NCI-H2081 (cell line): ENCODE measurements at regions not wholly inside any gene's neighbourhood (a gene's known extent, or its start where the extent isn't known, plus 50 kb on each side); places are given as distances from the start of the nearest gene placed in this dataset.
"Not testable (repeated sequence)": the region's sequence is repeated elsewhere in the genome, so short reads cannot be mapped to it uniquely, and the experiment has no call there.

Experiments
- DNase-seq, 2 experiments: peaks; one replicate each; lab custom pipeline; 2025; lab: John Stamatoyannopoulos, UW

DNA sequence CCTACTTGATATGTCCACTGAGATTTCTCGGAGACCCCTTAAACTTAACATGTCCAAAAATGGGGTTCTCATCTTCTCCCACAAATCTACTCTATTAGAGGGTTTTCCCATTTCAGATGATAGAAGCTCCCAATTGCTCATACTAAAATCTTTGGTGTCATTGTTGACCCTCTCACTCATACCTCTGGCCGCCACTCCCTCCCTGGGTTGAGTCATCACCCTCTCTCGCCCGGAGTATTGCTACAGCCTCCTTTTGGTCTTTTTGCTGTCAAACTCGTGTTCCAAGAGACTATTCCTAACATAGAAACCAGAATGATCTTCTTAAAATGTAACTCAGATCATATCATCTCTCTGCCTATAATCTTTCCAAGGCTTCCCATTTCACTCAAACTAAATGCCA, 91.0 kb upstream of the GNAQ start:
- no peak for DNase-seq

- DNase-seq: peak; percentile 33 to 65
Measured at GRCh38 chr9:78121488-78121887, 89.9 kb upstream of the GNAQ start.

- no peak for DNase-seq
Measured at GRCh38 chr9:78118742-78119473, 87.3 kb upstream of the GNAQ start.

GRCh38 chr9:78115073-78115472, 83.5 kb upstream of the GNAQ start:
- DNase-seq: no peak

DNA sequence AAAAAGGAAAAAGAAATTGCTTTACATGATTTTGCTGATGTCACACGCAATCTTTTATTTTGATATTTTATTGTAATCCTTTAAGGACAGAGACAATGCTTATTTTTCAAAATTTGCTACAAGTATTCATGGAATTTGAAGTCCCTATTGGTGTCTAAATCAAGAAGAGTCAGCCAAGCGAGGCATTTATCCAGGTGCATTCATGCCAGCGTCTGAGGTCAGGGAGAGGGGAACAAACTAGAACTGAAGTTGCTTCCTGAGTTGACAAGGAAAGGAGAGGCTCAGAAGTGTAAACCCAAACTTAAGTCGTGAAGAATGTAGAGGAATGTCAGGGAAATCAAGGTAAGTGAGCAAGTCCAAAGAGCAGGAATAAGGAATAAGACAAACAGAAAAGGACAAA, 83.0 kb upstream of the GNAQ start:
- DNase-seq: no peak

GRCh38 chr9:78112406-78112805, 80.8 kb upstream of the GNAQ start:
- no peak for DNase-seq

GRCh38 chr9:78112004-78112403, 80.4 kb upstream of the GNAQ start:
- no peak for DNase-seq

DNA sequence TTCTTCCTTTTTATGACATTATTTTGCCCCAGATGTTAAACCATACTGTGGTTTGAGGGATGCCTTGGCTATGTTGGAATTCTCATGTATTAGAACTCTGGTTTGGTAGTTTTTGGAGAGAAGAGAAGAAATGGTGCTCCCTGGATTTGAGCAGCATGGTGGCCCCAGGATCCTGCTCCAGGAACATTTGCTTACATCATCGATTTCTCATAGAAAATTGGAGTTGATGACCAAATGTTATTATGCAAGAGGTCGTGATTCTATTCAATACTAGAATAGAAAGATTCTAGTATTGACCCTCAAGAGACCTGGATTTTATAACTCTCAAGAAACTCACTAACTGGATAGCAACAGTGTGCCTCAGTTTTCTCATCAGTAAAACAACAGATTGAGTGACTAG, 77.5 kb upstream of the GNAQ start:
- no peak for DNase-seq

- not testable (repeated sequence) for DNase-seq
Measured at GRCh38 chr9:78106586-78106985, 75.0 kb upstream of the GNAQ start.

GRCh38 chr9:78103971-78104433, 72.4 kb upstream of the GNAQ start:
- no peak for DNase-seq

DNA sequence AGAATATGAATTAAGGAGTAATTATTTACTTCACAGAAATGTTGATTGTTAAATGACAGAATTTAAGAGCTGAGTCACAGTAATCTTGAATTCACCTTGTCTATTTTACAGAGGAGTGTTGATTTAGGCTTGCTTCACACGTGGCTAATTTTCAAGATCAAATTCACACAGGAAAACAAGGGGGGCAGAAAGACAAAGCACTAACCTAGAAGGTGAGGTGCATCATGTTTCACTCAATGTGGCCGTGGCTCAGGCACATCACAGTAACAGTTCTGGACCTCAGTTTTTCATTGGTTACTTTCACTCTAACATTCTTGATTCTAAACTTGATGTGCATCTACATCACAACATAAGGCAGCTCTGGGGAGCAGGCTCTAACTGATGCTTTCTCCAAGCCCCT, 69.6 kb upstream of the GNAQ start:
- no peak for DNase-seq

DNA sequence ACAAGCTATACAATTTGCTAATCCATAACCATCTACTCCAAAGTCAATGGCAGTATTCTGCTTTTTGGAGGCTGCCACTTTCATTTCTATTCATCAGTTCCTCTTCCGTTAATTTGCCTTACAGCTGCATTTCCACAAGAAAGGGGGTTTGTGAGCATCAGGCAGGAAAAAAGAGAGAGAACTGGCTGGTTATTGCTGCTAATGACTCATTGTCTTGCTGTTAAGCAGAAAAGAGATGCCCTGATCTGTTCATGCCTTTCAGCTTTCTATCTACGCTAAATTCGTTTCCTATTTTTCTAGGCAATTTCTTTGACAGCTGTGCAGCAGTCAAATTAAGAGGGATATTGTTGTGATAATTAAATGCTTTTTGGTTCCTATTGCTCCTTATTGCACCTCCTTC, 65.9 kb upstream of the GNAQ start:
- DNase-seq: no peak

- DNase-seq: no peak
Measured at GRCh38 chr9:78091731-78092130, 60.1 kb upstream of the GNAQ start.

DNA sequence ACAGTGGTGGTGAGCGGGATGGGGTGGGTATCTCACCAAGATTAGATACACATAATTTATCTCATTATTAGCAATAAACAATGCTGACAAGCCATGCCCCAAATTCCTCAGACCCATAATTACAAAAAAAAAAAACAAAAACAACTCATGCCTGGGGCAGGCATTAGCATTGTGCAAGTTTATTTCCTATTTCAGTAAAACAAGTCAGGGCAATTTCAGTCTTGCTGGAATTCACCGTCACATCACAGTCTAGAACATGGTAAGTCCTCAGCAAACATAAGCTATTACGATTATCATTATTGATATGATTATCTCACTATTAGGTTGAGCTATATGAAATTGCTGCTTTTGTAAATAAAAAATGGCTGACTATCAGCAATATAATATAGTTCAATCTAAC, 57.5 kb upstream of the GNAQ start:
- no peak for DNase-seq

DNA sequence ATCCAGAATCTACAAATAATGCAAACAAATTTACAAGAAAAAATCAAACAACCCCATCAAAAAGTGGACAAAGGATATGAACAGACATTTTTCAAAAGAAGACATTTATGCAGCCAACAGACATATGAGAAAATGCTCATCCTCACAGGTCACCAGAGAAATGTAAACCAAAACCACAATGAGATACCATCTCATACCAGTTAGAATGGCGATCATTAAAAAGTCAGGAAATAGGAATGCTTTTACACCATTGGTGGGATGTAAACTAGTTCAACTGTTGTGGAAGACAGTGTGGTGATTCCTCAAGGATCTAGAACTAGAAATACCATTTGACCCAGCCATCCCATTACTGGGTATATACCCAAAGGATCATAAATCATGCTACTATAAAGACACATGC, 56.6 kb upstream of the GNAQ start:
- not testable (repeated sequence) for DNase-seq
